HCT116 (cell line): ENCODE measurements at regions not wholly inside any gene's neighbourhood (a gene's known extent, or its start where the extent isn't known, plus 50 kb on each side); places are given as distances from the start of the nearest gene placed in this dataset.

Experiments used
- ATAC-seq: fragments of 200-7000 bp; cut with Tn5 transposase; 2 replicates; pipeline ENCODE4 v1.9.1; 2020; ENCODE audit warnings: mild to moderate bottlenecking, moderate library complexity
- BruUV-seq: library from RNA; stranded (reverse); fragments of 400-500 nt; replicated peaks from 2 replicates; lab custom pipeline; 2021; lab: Mats Ljungman, UMichigan
- CTCF ChIA-PET: fragments of 300-600 bp; sonication (Branson Sonifier 250); formaldehyde crosslinking; loops from one replicate; lab custom pipeline; 2021; ENCODE audit warnings: antibody characterized with exemption; lab: Charles Lee
- POLR2A ChIA-PET: fragments of 300-600, 350-600 bp; sonication (Branson Sonifier 250); formaldehyde crosslinking; loops from one replicate; lab custom pipeline; 2021; ENCODE audit warnings: antibody characterized with exemption; lab: Charles Lee
- RAD21 ChIA-PET, 2 experiments: fragments of 300-600 bp; sonication (Branson Sonifier 250); formaldehyde crosslinking; loops; one replicate each; lab custom pipeline; 2023; ENCODE audit warnings: low total read pairs in 2 of 2; ENCODE audit not compliant: uncharacterized antibody in 2 of 2, unreplicated experiment in 2 of 2, low non-redundant PET in 1 of 2; lab: Charles Lee
- DNase-seq: peaks from one replicate; pipeline ENCODE4 v3.0.0-alpha.2; 2010; ENCODE audit warnings: low read depth, low spot score
- H2AFZ ChIP-seq: fragments of 200-600 bp; shearing (Covaris generic), sonication (generic); 2 replicates; pipeline ENCODE4 v1.6.1; 2017; ENCODE audit warnings: low read depth, mixed run types, mixed read lengths, antibody characterized with exemption, low read length; ENCODE audit not compliant: poor library complexity, severe bottlenecking
- H3K27ac ChIP-seq: 2 replicates; pipeline ENCODE4 v1.5.1; 2012; ENCODE audit warnings: low read depth, low read length
- H3K27me3 ChIP-seq: fragments of 200-600 bp; sonication (generic); 2 replicates; pipeline ENCODE4 v1.6.1; 2016; ENCODE audit warnings: mixed run types, low read length, mixed read lengths; ENCODE audit not compliant: insufficient read depth
- H3K36me3 ChIP-seq, 2 experiments: fragments of 200-500 bp in 1 of 2; fragments of 200-600 bp in 1 of 2; sonication (Bioruptor generic) in 1 of 2; sonication (generic) in 1 of 2; 2 replicates each; pipeline versions ENCODE4 v1.5.1 to v1.6.1; 2014 to 2016; ENCODE audit warnings: low read length in 2 of 2, inconsistent platforms in 1 of 2, mixed read lengths in 1 of 2, mixed run types in 1 of 2; ENCODE audit not compliant: insufficient read depth in 2 of 2, control insufficient read depth in 1 of 2
- H3K4me1 ChIP-seq, 2 experiments: fragments of 200-600 bp in 1 of 2; sonication (generic) in 1 of 2; 2 replicates each; pipeline versions ENCODE4 v1.5.1 to v1.6.1; 2012 to 2017; ENCODE audit warnings: low read length in 2 of 2, inconsistent platforms in 1 of 2, mild to moderate bottlenecking in 1 of 2, mixed read lengths in 1 of 2, mixed run types in 1 of 2, moderate library complexity in 1 of 2; ENCODE audit not compliant: insufficient read depth in 2 of 2, control insufficient read depth in 1 of 2
- H3K4me2 ChIP-seq: fragments of 200-600 bp; sonication (generic); 2 replicates; pipeline ENCODE4 v1.6.1; 2017; ENCODE audit warnings: mixed run types, low read length, mixed read lengths
- H3K4me3 ChIP-seq, 2 experiments: fragments of 200-600 bp in 1 of 2; sonication (generic) in 1 of 2; replicated peaks in 1 of 2; 2 replicates each; pipeline ENCODE4 v1.5.1; 2011 to 2016; ENCODE audit warnings: low read length in 2 of 2, control low read depth in 1 of 2, low read depth in 1 of 2, mild to moderate bottlenecking in 1 of 2, mixed read lengths in 1 of 2, mixed run types in 1 of 2
- H3K79me2 ChIP-seq: fragments of 200-600 bp; sonication (generic); 2 replicates; pipeline ENCODE4 v1.6.1; 2017; ENCODE audit warnings: mild to moderate bottlenecking, mixed run types, low read length, moderate library complexity, mixed read lengths; ENCODE audit not compliant: insufficient read depth
- H3K9ac ChIP-seq: fragments of 200-600 bp; sonication (generic); 2 replicates; pipeline ENCODE4 v1.6.1; 2016; ENCODE audit warnings: low read length, mixed read lengths
- H3K9me2 ChIP-seq: fragments of 200-600 bp; sonication (generic), shearing (Covaris generic); 2 replicates; pipeline ENCODE4 v1.6.1; 2017; ENCODE audit warnings: mixed run types, mild to moderate bottlenecking, moderate library complexity; ENCODE audit not compliant: insufficient read depth
- H3K9me3 ChIP-seq, 2 experiments: fragments of 200-500 bp in 1 of 2; fragments of 200-600 bp in 1 of 2; sonication (Bioruptor generic) in 1 of 2; sonication (generic) in 1 of 2; 2 replicates each; pipeline ENCODE4 v1.6.1; 2014 to 2017; ENCODE audit warnings: low read length in 2 of 2, mixed read lengths in 2 of 2, inconsistent platforms in 1 of 2, low read depth in 1 of 2, mild to moderate bottlenecking in 1 of 2, mixed run types in 1 of 2, moderate library complexity in 1 of 2; ENCODE audit not compliant: control insufficient read depth in 1 of 2, insufficient read depth in 1 of 2
- H4K20me1 ChIP-seq: fragments of 200-600 bp; sonication (generic), shearing (Covaris generic); 2 replicates; pipeline ENCODE4 v1.6.1; 2017; ENCODE audit warnings: mixed run types, mild to moderate bottlenecking, moderate library complexity; ENCODE audit not compliant: insufficient read depth
- CBX3 ChIP-seq: IDR thresholded peaks from 2 replicates; pipeline ENCODE4 v1.6.1; 2012; ENCODE audit warnings: low read depth
- CEBPB ChIP-seq: IDR thresholded peaks from 2 replicates; pipeline ENCODE4 v1.6.1; 2012; ENCODE audit warnings: low read depth
- EGR1 ChIP-seq: IDR thresholded peaks from 2 replicates; pipeline ENCODE4 v1.6.1; 2012; ENCODE audit warnings: low read depth
- ELF1 ChIP-seq: IDR thresholded peaks from 2 replicates; pipeline ENCODE4 v1.6.1; 2012; ENCODE audit warnings: low read depth, borderline replicate concordance
- JUND ChIP-seq: IDR thresholded peaks from 2 replicates; pipeline ENCODE4 v1.6.1; 2012
- POLR2A ChIP-seq: IDR thresholded peaks from 2 replicates; pipeline ENCODE4 v1.7.0; 2011; ENCODE audit warnings: borderline replicate concordance; ENCODE audit not compliant: insufficient read depth, insufficient read length; ENCODE audit errors: extremely low read depth
- POLR2AphosphoS5 ChIP-seq: IDR thresholded peaks from 2 replicates; pipeline ENCODE4 v1.6.1; 2011; ENCODE audit warnings: mild to moderate bottlenecking, low read depth, low read length, moderate library complexity
- SIN3A ChIP-seq: IDR thresholded peaks from 2 replicates; pipeline ENCODE4 v1.6.1; 2012; ENCODE audit warnings: low read depth
- SP1 ChIP-seq: IDR thresholded peaks from 2 replicates; pipeline ENCODE4 v1.6.1; 2012; ENCODE audit warnings: low read depth
- SRF ChIP-seq: IDR thresholded peaks from 2 replicates; pipeline ENCODE4 v1.6.1; 2012; ENCODE audit warnings: low read depth
- TCF7L2 ChIP-seq: IDR thresholded peaks from 2 replicates; pipeline ENCODE4 v1.7.0; 2011; ENCODE audit warnings: borderline replicate concordance, inconsistent platforms; ENCODE audit not compliant: insufficient read depth, insufficient read length; ENCODE audit errors: extremely low read depth
- ZFX ChIP-seq: fragments of 450-650 bp; IDR thresholded peaks from 2 replicates; pipeline ENCODE4 v1.6.1; 2017
- intact Hi-C: fragments of 100-400 bp; cut with micrococcal nuclease; formaldehyde crosslinking; loops from 2 replicates; pipeline ENCODE4 v1.10.0; 2022
- TF ChIP-seq, protein P1 (sequence below): IDR thresholded peaks from 2 replicates; pipeline ENCODE4 v1.6.1; 2012
- TF ChIP-seq, protein P2 (sequence below): IDR thresholded peaks from 2 replicates; pipeline ENCODE4 v1.6.1; 2012
- TF ChIP-seq, protein P3 (sequence below): IDR thresholded peaks from 2 replicates; pipeline ENCODE4 v1.6.1; 2011; ENCODE audit warnings: mild to moderate bottlenecking, low read length, moderate library complexity; ENCODE audit not compliant: insufficient replicate concordance; ENCODE audit errors: extremely low read depth

DNA sequence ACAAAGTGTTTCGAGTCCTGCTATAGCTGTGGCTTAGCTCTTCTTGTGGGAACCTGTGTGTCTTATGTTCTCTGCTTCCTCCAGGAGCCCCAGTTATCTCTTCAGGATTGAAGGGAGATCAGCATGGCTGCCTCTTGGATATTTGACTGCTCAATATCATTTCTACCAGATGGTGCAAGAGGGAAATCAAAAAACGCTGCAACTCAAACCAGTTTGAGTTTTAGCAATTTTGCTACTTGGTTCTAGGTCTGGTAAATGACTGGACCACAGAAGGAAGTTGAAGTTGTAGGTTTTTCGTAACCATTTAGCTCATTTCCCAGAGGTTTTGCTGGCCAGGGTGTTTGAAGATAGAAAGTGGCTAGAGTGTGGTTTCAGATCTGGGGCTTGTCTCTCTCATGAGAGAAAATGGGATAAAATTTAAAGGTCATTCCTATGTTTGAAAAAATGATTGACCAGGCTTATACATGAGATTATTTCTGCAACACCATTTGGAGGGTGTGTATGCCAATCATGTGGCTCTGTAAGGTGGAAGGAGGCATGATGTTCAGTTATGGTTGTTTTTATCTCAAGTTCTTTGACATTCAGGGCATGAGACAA is 210.4 kb downstream of the SPRY1 start:
- H3K9me3 ChIP-seq = no peaks in the 10 kb centered on the region
- no peak overlapping the region for H3K4me3 ChIP-seq
- ChIA-PET RAD21 (no interaction called here), POLR2A (interaction anchor here (0.6 kb wide), 1 partner anchor 14 kb away, joined by 3 read pairs; no protein-coding TSS in a partner anchor), CTCF (no interaction called here)
- no peak overlapping the region for H3K27ac ChIP-seq
- BruUV-seq = no TSS peak
- H2AFZ ChIP-seq = no peak overlapping the region
- H3K9ac ChIP-seq = no peak overlapping the region
- H3K36me3 ChIP-seq = no peaks in the 10 kb centered on the region
- DNase-seq (no peak), ATAC-seq (no peak)
- H3K79me2 ChIP-seq = no peaks in the 10 kb centered on the region
- H3K4me2 ChIP-seq = no peak overlapping the region
- intact Hi-C loops = no loop called here
- no peaks in the 10 kb centered on the region for H3K27me3 ChIP-seq
- H3K4me1 ChIP-seq = no peaks in the 10 kb centered on the region
- H4K20me1 ChIP-seq = no peaks in the 10 kb centered on the region
- no peak for TF ChIP-seq SP1
- no peak for TF ChIP-seq ELF1
- no peak for TF ChIP-seq CBX3
- TF ChIP-seq EGR1 = no peak
- TF ChIP-seq POLR2A = no peak
- TF ChIP-seq, protein P1, sequence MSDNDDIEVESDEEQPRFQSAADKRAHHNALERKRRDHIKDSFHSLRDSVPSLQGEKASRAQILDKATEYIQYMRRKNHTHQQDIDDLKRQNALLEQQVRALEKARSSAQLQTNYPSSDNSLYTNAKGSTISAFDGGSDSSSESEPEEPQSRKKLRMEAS = no peak
- no peaks in the 10 kb centered on the region for H3K9me2 ChIP-seq

DNA sequence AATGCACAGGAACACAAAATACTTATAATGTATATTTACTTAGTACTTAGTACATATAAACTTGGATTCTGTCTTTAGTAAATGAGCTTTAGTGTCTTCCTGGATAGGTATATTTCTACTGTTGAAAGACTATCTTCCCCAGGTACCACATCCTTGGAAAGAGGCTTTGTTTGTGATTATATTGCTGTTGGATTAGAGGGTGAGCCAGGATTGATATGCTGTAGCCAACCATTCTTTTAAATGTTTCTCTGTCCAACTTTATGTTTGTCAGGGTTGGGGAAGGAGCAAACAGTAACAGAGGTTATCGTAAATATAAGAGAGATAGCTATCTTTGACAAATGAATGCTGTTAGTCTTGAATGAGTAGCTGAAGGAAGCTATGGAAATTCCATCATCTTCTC is 213.2 kb downstream of the SPRY1 start:
- H3K9ac ChIP-seq = no peak overlapping the region
- CTCF ChIA-PET = no interaction called here
- H3K79me2 ChIP-seq = no peaks in the 10 kb centered on the region
- no TSS peak for BruUV-seq
- H3K36me3 ChIP-seq = no peaks in the 10 kb centered on the region
- H3K27me3 ChIP-seq = no peaks in the 10 kb centered on the region
- ATAC-seq = no peak
- H3K9me3 ChIP-seq = no peaks in the 10 kb centered on the region
- RAD21 ChIA-PET = no interaction called here
- TF ChIP-seq ZFX (no peak), CEBPB (no peak), POLR2A (no peak), SIN3A (no peak), EGR1 (no peak), POLR2AphosphoS5 (no peak), TCF7L2 (no peak), SRF (no peak), CBX3 (no peak), JUND (no peak)
- TF ChIP-seq, protein P2, sequence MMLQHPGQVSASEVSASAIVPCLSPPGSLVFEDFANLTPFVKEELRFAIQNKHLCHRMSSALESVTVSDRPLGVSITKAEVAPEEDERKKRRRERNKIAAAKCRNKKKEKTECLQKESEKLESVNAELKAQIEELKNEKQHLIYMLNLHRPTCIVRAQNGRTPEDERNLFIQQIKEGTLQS = no peak
- TF ChIP-seq, protein P3, sequence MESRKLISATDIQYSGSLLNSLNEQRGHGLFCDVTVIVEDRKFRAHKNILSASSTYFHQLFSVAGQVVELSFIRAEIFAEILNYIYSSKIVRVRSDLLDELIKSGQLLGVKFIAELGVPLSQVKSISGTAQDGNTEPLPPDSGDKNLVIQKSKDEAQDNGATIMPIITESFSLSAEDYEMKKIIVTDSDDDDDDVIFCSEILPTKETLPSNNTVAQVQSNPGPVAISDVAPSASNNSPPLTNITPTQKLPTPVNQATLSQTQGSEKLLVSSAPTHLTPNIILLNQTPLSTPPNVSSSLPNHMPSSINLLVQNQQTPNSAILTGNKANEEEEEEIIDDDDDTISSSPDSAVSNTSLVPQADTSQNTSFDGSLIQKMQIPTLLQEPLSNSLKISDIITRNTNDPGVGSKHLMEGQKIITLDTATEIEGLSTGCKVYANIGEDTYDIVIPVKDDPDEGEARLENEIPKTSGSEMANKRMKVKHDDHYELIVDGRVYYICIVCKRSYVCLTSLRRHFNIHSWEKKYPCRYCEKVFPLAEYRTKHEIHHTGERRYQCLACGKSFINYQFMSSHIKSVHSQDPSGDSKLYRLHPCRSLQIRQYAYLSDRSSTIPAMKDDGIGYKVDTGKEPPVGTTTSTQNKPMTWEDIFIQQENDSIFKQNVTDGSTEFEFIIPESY = no peak
- no peaks in the 10 kb centered on the region for H4K20me1 ChIP-seq
- intact Hi-C loops = no loop called here
- H3K27ac ChIP-seq = no peak overlapping the region
- no peaks in the 10 kb centered on the region for H3K4me1 ChIP-seq
- POLR2A ChIA-PET = no interaction called here
- no peak for DNase-seq
- no peaks in the 10 kb centered on the region for H3K9me2 ChIP-seq
- H3K4me3 ChIP-seq = no peak overlapping the region
- H2AFZ ChIP-seq = no peak overlapping the region
- H3K4me2 ChIP-seq = no peak overlapping the region
